Right cardiac atrium (tissue), 5 donors: ENCODE measurements at regions not wholly inside any gene's neighbourhood (a gene's known extent, or its start where the extent isn't known, plus 50 kb on each side); places are given as distances from the start of the nearest gene placed in this dataset.

Experiments
- ATAC-seq, 2 donors: fragments of 200-7000 bp; cut with Tn5 transposase; one replicate each; pipeline versions ENCODE4 v1.8.0 to v1.9.1; 2020; ENCODE audit warnings: moderate library complexity in 2 of 2, mild to moderate bottlenecking in 1 of 2
- DNase-seq, 3 donors: peaks; one replicate each; pipeline ENCODE4 v3.0.0-alpha.2; 2020
- H3K27ac ChIP-seq: one replicate; pipeline ENCODE4 v1.5.1; 2013; ENCODE audit warnings: mild to moderate bottlenecking, low read length, control low read depth, moderate library complexity
- H3K27me3 ChIP-seq: one replicate; pipeline ENCODE4 v1.6.1; 2013; ENCODE audit not compliant: control insufficient read depth, insufficient read depth
- H3K4me1 ChIP-seq: one replicate; pipeline ENCODE4 v1.6.1; 2013; ENCODE audit warnings: low read length; ENCODE audit not compliant: control insufficient read depth, insufficient read depth
- H3K4me3 ChIP-seq: one replicate; pipeline ENCODE4 v1.5.1; 2013; ENCODE audit warnings: low read length, control low read depth
- H3K9me3 ChIP-seq: one replicate; pipeline ENCODE4 v1.6.1; 2013; ENCODE audit warnings: low read length; ENCODE audit not compliant: control insufficient read depth
- WGBS: extraction: QIAGEN DNeasy Blood & Tissue Kit; methylation state at CpG from one replicate; pipeline ENCODE4 v1.1.7; 2013; 5-methylcytosine and 5-hydroxymethylcytosine counted together
- intact Hi-C, 4 donors: fragments of 100-400 bp; cut with DNase I; formaldehyde crosslinking; loops; one replicate each; pipeline versions ENCODE4 v1.11.0 to v1.14.0; 2022 to 2023
- donor health status: healthy with polysubstance abuse.
- donor health status: DM: no; HTN: yes; CAD: no.
- donor health status: DM: no; HTN: no; CAD: no.
- donor health status: DM: no; HTN: yes; CAD: no; lungs with severe emphysema.
- donor health status: DM: yes; HTN: yes; CAD: no.

DNA sequence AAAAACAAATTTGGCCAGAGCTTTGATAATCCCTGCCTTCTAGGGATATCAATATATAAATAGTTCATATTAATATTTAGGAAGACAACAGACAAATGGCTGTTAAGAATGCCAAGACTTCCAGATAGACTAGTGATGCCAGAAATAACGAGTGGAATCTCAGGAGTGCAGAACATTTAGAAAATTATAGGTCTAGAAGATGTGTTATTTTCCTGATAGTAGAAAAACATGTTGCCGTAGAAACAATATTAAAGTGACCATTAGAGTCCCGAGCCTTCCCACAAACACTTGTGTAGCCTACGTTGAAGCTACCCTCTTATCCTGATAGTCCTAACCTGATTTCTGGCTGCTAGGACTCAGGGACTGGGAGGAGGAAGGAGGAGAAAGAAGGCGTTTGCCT is 54.3 kb upstream of the ITGA6 start:
- Histone ChIP-seq H3K4me1 (peaks cover 6% of the 10 kb centered on the region), H3K9me3 (no peaks in the 10 kb centered on the region), H3K27me3 (no peaks in the 10 kb centered on the region), H3K4me3 (no peak overlapping the region), H3K27ac (no peak overlapping the region)
- WGBS: 61% methylated on average over 5 of the region's 5 CpGs
- ATAC-seq (no peak), DNase-seq (no peak)
- intact Hi-C loops: no loop called here

DNA sequence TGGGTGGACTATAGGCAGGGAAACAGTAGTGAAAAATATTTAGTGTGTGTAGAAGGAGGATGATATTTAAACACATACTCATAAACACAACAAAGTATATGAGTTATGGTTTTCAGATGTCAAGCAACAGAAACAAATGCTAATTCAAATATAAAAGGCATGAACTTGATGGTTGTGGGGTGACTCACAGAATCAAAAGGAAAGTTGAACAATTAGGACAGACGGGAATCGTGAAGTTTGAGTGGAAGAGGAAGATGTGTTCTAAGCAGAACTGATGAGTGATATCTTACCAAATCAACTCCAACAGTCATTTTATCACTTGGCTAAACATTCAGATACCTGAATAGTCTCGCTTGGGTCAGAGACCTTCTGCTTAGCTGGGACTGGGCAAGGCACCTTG is 53.6 kb upstream of the ITGA6 start:
- Histone ChIP-seq H3K27me3 (no peaks in the 10 kb centered on the region), H3K27ac (no peak overlapping the region), H3K9me3 (no peaks in the 10 kb centered on the region), H3K4me3 (no peak overlapping the region), H3K4me1 (peaks cover 6% of the 10 kb centered on the region)
- 81% methylated on average over 3 of the region's 3 CpGs for WGBS
- intact Hi-C loops: no loop called here
- DNase-seq (no peak), ATAC-seq (no peak)

DNA sequence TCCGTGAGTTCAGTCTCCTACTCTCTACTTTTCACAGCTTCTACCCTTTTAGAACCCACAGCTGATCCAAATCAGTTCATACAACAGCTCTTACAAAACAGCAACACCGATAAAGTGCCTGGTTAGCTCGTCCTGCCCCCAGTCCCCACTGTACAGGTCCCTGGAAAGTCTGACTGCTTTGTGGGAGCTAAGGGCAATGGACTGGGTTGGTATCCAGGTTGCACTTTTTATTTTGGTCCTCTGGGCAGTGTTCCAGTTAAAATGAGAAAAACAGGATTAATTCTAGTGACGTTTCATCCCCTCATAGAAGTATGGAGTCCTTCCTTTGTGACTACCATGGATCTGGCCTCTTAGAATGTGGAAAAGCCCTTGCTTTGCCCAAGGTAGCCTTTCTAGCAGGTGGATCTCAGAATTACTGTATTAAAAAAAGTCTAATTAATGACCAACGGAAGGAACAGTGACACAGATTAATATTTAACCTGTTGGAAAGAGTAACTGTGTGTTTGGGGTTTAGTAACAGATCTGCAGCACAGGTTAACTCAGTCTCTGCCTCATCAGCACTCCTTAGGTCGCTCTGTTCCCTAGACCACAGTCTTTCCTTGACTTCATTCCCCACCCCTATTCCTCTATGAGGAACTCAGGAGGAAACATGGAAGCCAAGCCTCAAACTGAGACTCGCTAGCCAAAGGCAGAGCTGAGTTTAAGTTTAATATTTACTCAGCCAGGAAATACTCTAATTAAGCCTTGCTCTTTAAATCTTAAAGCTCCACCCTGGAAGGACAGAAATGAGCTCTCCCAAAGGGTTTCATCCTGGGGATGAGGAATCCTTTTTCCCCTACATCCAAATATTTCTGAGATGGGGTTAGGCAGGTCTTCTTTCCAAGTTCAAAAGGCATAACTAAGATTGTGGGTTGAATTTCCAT is 52.8 kb upstream of the ITGA6 start:
- peaks cover 6% of the 10 kb centered on the region for H3K4me1 ChIP-seq
- intact Hi-C loops: no loop called here
- H3K27ac ChIP-seq: no peak overlapping the region
- no peak overlapping the region for H3K4me3 ChIP-seq
- no peaks in the 10 kb centered on the region for H3K27me3 ChIP-seq
- no peak for ATAC-seq
- H3K9me3 ChIP-seq: no peaks in the 10 kb centered on the region
- 81% methylated on average over 7 of the region's 7 CpGs for WGBS
- DNase-seq: no peak

- peaks cover 6% of the 10 kb centered on the region for H3K4me1 ChIP-seq
- DNase-seq (no peak), ATAC-seq (peak in 1 of 2 donors; percentile 59)
- no peak overlapping the region for H3K27ac ChIP-seq
- no peaks in the 10 kb centered on the region for H3K9me3 ChIP-seq
- H3K4me3 ChIP-seq: no peak overlapping the region
- intact Hi-C loops: no loop called here
- H3K27me3 ChIP-seq: no peaks in the 10 kb centered on the region
- WGBS: 37% methylated on average over 2 of the region's 2 CpGs
Measured at GRCh38 chr2:172375251-172375650, 52.1 kb upstream of the ITGA6 start.

DNA sequence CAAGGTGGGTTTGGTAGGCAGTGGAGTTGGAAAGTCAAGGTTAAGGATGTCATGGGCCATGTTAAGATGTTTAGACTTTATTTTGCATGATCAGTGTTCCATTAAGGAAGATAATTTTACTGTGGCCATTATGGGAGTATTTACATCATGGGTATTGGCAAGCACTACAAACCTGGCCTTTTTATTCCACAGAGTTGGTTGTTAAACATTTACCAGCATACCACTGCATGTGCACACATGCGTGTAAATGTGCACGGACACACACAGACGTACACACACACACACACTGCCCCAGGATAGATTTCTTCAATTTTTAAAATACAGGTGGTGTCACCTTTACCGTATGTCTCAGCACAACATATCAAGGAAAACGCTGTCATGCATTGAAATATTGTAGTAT is 51.4 kb upstream of the ITGA6 start:
- H3K27me3 ChIP-seq: no peaks in the 10 kb centered on the region
- H3K9me3 ChIP-seq: no peaks in the 10 kb centered on the region
- 83% methylated on average over 5 of the region's 5 CpGs for WGBS
- H3K4me3 ChIP-seq: no peak overlapping the region
- H3K4me1 ChIP-seq: peaks cover 6% of the 10 kb centered on the region
- intact Hi-C loops: no loop called here
- ATAC-seq (no peak), DNase-seq (no peak)
- no peak overlapping the region for H3K27ac ChIP-seq

GRCh38 chr2:172376505-172377125 is 50.8 kb upstream of the ITGA6 start:
- intact Hi-C loops: no loop called here
- H3K4me1 ChIP-seq: peaks cover 8% of the 10 kb centered on the region
- H3K4me3 ChIP-seq: no peak overlapping the region
- no peak overlapping the region for H3K27ac ChIP-seq
- WGBS: 44% methylated on average over 5 of the region's 5 CpGs
- no peaks in the 10 kb centered on the region for H3K27me3 ChIP-seq
- ATAC-seq: no peak
- H3K9me3 ChIP-seq: no peaks in the 10 kb centered on the region
- no peak for DNase-seq

GRCh38 chr2:172377408-172377807 is 50.0 kb upstream of the ITGA6 start:
- no peaks in the 10 kb centered on the region for H3K27me3 ChIP-seq
- intact Hi-C loops: no loop called here
- WGBS: 80% methylated on average over 3 of the region's 3 CpGs
- H3K27ac ChIP-seq: no peak overlapping the region
- no peak overlapping the region for H3K4me3 ChIP-seq
- DNase-seq (no peak), ATAC-seq (no peak)
- no peaks in the 10 kb centered on the region for H3K9me3 ChIP-seq
- peaks cover 8% of the 10 kb centered on the region for H3K4me1 ChIP-seq
